Activated CD8-positive, alpha-beta T cell treated with anti-CD3 and anti-CD28 coated beads, Interleukin-2, amount 10 ng/mL, durations not matched to agents 7 days and 5 days (primary cell): ENCODE measurements at regions not wholly inside any gene's neighbourhood (a gene's known extent, or its start where the extent isn't known, plus 50 kb on each side); places are given as distances from the start of the nearest gene placed in this dataset.

Source experiments
- ATAC-seq: fragments of 150-1000 bp; cut with Tn5 transposase; one replicate; pipeline ENCODE4 v1.10.0; 2021; ENCODE audit warnings: moderate library complexity
- CTCF ChIA-PET: fragments of 350-600 bp; sonication (Branson Sonifier 250); formaldehyde crosslinking; loops from one replicate; lab custom pipeline; 2021; ENCODE audit warnings: antibody characterized with exemption; lab: Charles Lee
- POLR2A ChIA-PET: fragments of 350-600 bp; sonication (Branson Sonifier 250); formaldehyde crosslinking; loops from one replicate; lab custom pipeline; 2021; ENCODE audit warnings: antibody characterized with exemption; lab: Charles Lee
- DNase-seq: peaks from one replicate; pipeline ENCODE4 v3.0.0-alpha.2; 2020
- H3K27ac Mint-ChIP-seq: one replicate; pipeline ENCODE4 v1.8.0; 2021; ENCODE audit warnings: mild to moderate bottlenecking, mixed read lengths
- H3K27me3 Mint-ChIP-seq: one replicate; pipeline ENCODE4 v1.8.0; 2021; ENCODE audit warnings: low read depth, mixed read lengths
- H3K36me3 Mint-ChIP-seq: one replicate; pipeline ENCODE4 v1.8.0; 2021; ENCODE audit warnings: low read depth, mixed read lengths
- H3K4me1 Mint-ChIP-seq: one replicate; pipeline ENCODE4 v1.8.0; 2021; ENCODE audit warnings: low read depth, mixed read lengths
- H3K4me3 Mint-ChIP-seq: one replicate; pipeline ENCODE4 v1.8.0; 2021; ENCODE audit warnings: mild to moderate bottlenecking, mixed read lengths
- H3K9me3 Mint-ChIP-seq: one replicate; pipeline ENCODE4 v1.8.0; 2022; ENCODE audit warnings: mixed read lengths; ENCODE audit not compliant: insufficient read depth

DNA sequence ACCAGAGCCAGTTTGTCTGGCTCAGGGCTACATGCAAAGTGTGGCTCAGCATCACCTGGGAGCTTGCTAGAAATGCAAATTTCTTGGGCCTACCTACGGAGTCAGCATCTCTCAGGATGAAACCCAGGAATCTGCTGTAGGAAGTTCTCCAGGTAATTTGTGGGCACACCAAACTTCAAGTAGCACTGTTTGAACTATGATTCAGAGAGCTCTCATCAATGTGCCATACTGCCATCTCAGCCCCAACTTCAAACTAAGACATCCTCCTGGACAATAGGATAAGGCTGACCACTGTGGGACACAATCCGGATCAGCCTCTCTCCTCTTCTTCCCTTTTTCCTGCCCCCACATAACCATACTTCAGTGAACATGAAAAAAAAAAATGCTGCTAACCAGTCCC is 374.5 kb downstream of the METTL15 start:
- Mint-ChIP-seq H3K4me3 (no peak overlapping the region), H3K27ac (no peak overlapping the region), H3K36me3 (no peaks in the 10 kb centered on the region), H3K27me3 (peaks cover 2% of the 10 kb centered on the region), H3K9me3 (no peaks in the 10 kb centered on the region), H3K4me1 (no peaks in the 10 kb centered on the region)
- ATAC-seq (no peak), DNase-seq (no peak)
- POLR2A ChIA-PET, result no interaction called here
- CTCF ChIA-PET, result no interaction called here

DNA sequence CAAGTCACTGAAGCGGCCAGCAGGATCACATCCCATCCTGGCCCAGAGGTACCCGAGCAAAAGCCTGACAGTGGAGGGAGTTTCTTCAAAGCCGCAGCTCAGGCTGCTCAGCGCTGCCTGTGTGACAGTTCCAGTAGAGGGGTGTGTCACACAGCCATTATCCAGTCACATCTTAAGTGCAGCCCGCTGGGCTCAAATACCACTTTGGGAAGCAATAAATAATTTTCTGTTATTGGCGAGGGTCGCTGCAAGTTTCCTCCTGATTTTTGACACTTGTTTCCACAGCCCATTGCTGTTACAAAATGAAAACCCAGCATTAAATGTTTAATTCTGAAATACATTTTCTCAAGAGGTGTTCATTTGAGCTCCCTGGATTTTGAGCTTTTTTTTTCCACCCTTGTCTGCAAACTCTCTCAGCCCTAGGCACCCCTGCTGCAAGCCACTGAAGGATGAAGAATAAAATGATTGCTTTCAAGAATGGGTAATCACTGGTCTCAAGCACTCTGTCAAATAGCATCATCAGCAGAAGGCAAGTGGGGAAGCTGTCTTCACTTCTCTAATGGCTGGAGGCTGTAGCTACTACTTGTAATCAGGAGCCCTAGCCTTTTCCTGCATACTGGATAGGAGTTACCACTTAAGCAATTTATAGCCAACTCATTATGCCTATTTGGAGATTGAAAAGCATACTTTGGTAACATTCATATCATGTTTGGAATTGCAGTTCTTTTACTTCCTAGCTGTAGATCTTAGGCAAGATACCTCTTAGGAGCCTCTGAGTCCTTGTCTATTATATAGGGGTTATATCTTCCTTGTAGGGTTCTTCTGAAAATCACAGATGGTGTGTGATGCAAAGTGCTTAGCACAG is 373.7 kb downstream of the METTL15 start:
- no peaks in the 10 kb centered on the region for H3K36me3 Mint-ChIP-seq
- H3K4me3 Mint-ChIP-seq, result no peak overlapping the region
- ChIA-PET POLR2A (no interaction called here), CTCF (no interaction called here)
- H3K27ac Mint-ChIP-seq, result no peak overlapping the region
- no peaks in the 10 kb centered on the region for H3K9me3 Mint-ChIP-seq
- peaks cover 2% of the 10 kb centered on the region for H3K27me3 Mint-ChIP-seq
- DNase-seq (no peak), ATAC-seq (no peak)
- H3K4me1 Mint-ChIP-seq, result no peaks in the 10 kb centered on the region

GRCh38 chr11:28480406-28480805 is 372.2 kb downstream of the METTL15 start:
- no peak for DNase-seq
- no peaks in the 10 kb centered on the region for H3K4me1 Mint-ChIP-seq
- no peak for ATAC-seq
- ChIA-PET CTCF (no interaction called here), POLR2A (no interaction called here)
- no peaks in the 10 kb centered on the region for H3K9me3 Mint-ChIP-seq
- H3K27ac Mint-ChIP-seq, result no peak overlapping the region
- H3K4me3 Mint-ChIP-seq, result no peak overlapping the region
- no peaks in the 10 kb centered on the region for H3K36me3 Mint-ChIP-seq
- H3K27me3 Mint-ChIP-seq, result peaks cover 2% of the 10 kb centered on the region

DNA sequence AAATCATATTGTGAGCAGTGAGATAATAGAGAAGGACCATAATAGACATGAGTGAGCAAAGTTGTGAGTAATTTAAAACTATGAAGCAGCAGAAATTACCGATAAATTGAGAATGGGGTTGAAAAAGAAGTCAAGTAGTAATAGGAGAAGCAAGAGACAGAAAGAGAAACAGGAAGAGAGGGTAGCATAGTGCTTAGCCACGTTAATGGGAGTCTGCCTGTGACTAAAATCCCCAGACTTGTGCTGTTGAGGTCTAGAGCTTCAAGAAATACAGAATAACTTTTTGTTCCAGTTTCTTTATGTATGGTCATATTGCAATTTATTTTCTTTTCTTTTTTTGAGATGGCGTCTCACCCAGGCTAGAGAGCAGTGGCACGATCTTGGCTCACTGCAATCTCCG is 368.7 kb downstream of the METTL15 start:
- no peak for ATAC-seq

GRCh38 chr11:28476049-28476448 is 367.9 kb downstream of the METTL15 start:
- ChIA-PET POLR2A (no interaction called here), CTCF (no interaction called here)
- Mint-ChIP-seq H3K9me3 (no peaks in the 10 kb centered on the region), H3K27me3 (peaks cover 2% of the 10 kb centered on the region), H3K36me3 (no peaks in the 10 kb centered on the region), H3K4me3 (no peak overlapping the region), H3K27ac (no peak overlapping the region), H3K4me1 (no peaks in the 10 kb centered on the region)
- no peak for DNase-seq
- no peak for ATAC-seq

More for the DNA sequence above, 368.7 kb downstream of the METTL15 start:
- H3K27me3 Mint-ChIP-seq, result peaks cover 2% of the 10 kb centered on the region
- no peak overlapping the region for H3K4me3 Mint-ChIP-seq
- no peaks in the 10 kb centered on the region for H3K4me1 Mint-ChIP-seq
- DNase-seq, result no peak
- no peak overlapping the region for H3K27ac Mint-ChIP-seq
- ChIA-PET POLR2A (no interaction called here), CTCF (no interaction called here)
- no peaks in the 10 kb centered on the region for H3K9me3 Mint-ChIP-seq
- no peaks in the 10 kb centered on the region for H3K36me3 Mint-ChIP-seq

GRCh38 chr11:28472904-28473303 is 364.7 kb downstream of the METTL15 start:
- no peaks in the 10 kb centered on the region for H3K27me3 Mint-ChIP-seq
- ATAC-seq (no peak), DNase-seq (no peak)
- H3K36me3 Mint-ChIP-seq, result no peaks in the 10 kb centered on the region
- no peaks in the 10 kb centered on the region for H3K9me3 Mint-ChIP-seq
- no peaks in the 10 kb centered on the region for H3K4me1 Mint-ChIP-seq
- CTCF ChIA-PET, result no interaction called here
- H3K27ac Mint-ChIP-seq, result no peak overlapping the region
- H3K4me3 Mint-ChIP-seq, result no peak overlapping the region
- POLR2A ChIA-PET, result no interaction called here

GRCh38 chr11:28471537-28471936 is 363.3 kb downstream of the METTL15 start:
- H3K27ac Mint-ChIP-seq, result no peak overlapping the region

GRCh38 chr11:28470180-28470579 is 362.0 kb downstream of the METTL15 start:
- POLR2A ChIA-PET, result no interaction called here

More at GRCh38 chr11:28471537-28471936, 363.3 kb downstream of the METTL15 start:
- Mint-ChIP-seq H3K27me3 (no peaks in the 10 kb centered on the region), H3K36me3 (no peaks in the 10 kb centered on the region), H3K9me3 (no peaks in the 10 kb centered on the region), H3K4me1 (no peaks in the 10 kb centered on the region), H3K4me3 (no peak overlapping the region)
- ChIA-PET CTCF (no interaction called here), POLR2A (no interaction called here)
- no peak for ATAC-seq
- no peak for DNase-seq

GRCh38 chr11:28466506-28466905 is 358.3 kb downstream of the METTL15 start:
- Mint-ChIP-seq H3K9me3 (no peaks in the 10 kb centered on the region), H3K36me3 (no peaks in the 10 kb centered on the region), H3K27me3 (no peaks in the 10 kb centered on the region), H3K27ac (no peak overlapping the region), H3K4me3 (no peak overlapping the region), H3K4me1 (no peaks in the 10 kb centered on the region)
- ATAC-seq (no peak), DNase-seq (no peak)
- CTCF ChIA-PET, result no interaction called here
- POLR2A ChIA-PET, result no interaction called here

More at GRCh38 chr11:28470180-28470579, 362.0 kb downstream of the METTL15 start:
- H3K27ac Mint-ChIP-seq, result no peak overlapping the region
- no peak for DNase-seq
- H3K4me3 Mint-ChIP-seq, result no peak overlapping the region
- H3K27me3 Mint-ChIP-seq, result no peaks in the 10 kb centered on the region
- CTCF ChIA-PET, result no interaction called here
- H3K4me1 Mint-ChIP-seq, result no peaks in the 10 kb centered on the region
- ATAC-seq, result no peak
- H3K36me3 Mint-ChIP-seq, result no peaks in the 10 kb centered on the region
- no peaks in the 10 kb centered on the region for H3K9me3 Mint-ChIP-seq

GRCh38 chr11:28464252-28464867 is 356.2 kb downstream of the METTL15 start:
- CTCF ChIA-PET, result no interaction called here
- H3K4me3 Mint-ChIP-seq, result no peak overlapping the region
- POLR2A ChIA-PET, result no interaction called here
- DNase-seq (no peak), ATAC-seq (no peak)
- H3K9me3 Mint-ChIP-seq, result no peaks in the 10 kb centered on the region
- H3K27me3 Mint-ChIP-seq, result no peaks in the 10 kb centered on the region
- H3K27ac Mint-ChIP-seq, result no peak overlapping the region
- H3K4me1 Mint-ChIP-seq, result no peaks in the 10 kb centered on the region
- no peaks in the 10 kb centered on the region for H3K36me3 Mint-ChIP-seq

DNA sequence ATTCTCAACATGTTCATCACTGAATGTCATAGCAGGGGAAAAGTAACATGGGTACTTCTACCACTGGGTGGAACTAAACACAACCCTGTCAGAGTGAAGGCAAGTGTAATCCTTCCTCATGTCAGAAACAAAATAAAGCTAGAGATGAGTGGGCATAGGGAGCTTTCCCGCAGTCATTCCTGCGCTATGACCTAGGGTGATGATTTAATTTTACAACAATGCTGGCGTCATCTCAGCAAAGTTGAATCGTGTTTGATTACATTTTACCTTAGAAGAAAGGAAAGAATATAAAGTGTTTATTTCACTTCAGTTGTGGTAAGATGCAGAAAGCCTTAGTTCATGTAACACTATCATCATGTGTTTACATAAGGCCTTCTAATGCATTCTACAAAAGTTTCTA is 355.6 kb downstream of the METTL15 start:
- Mint-ChIP-seq H3K9me3 (no peaks in the 10 kb centered on the region), H3K4me1 (no peaks in the 10 kb centered on the region), H3K4me3 (no peak overlapping the region), H3K27ac (no peak overlapping the region), H3K36me3 (no peaks in the 10 kb centered on the region), H3K27me3 (no peaks in the 10 kb centered on the region)
- DNase-seq (no peak), ATAC-seq (no peak)
- ChIA-PET CTCF (no interaction called here), POLR2A (no interaction called here)

DNA sequence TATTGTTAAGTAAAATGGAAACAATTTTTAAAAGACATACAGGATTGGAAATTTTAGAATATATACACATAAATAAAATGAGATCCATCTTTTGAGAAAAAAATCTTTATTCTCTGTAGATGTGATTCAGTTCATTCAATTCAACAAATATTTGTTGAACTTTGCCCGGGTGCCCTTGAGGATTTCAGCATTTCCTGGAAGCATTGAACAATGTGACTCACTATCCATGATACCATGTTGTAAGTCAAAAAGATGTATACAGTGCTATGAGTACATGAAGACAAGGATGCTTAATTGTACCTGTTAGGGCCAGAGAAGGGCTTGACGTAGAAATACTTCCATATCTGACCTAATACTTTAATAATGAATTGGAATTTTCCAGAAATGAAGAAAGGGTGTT is 353.7 kb downstream of the METTL15 start:
- no peaks in the 10 kb centered on the region for H3K4me1 Mint-ChIP-seq
- CTCF ChIA-PET, result no interaction called here

More for the DNA sequence above, 353.7 kb downstream of the METTL15 start:
- Mint-ChIP-seq H3K9me3 (no peaks in the 10 kb centered on the region), H3K27me3 (no peaks in the 10 kb centered on the region), H3K4me3 (no peak overlapping the region), H3K36me3 (no peaks in the 10 kb centered on the region), H3K27ac (no peak overlapping the region)
- ATAC-seq, result no peak
- POLR2A ChIA-PET, result no interaction called here
- no peak for DNase-seq
